Fibroblast of skin of back (primary cell): ENCODE measurements at regions not wholly inside any gene's neighbourhood (a gene's known extent, or its start where the extent isn't known, plus 50 kb on each side); places are given as distances from the start of the nearest gene placed in this dataset.
"Not testable (repeated sequence)": the region's sequence is repeated elsewhere in the genome, so short reads cannot be mapped to it uniquely, and the experiment has no call there.

Experiments used
- DNase-seq: peaks from one replicate; pipeline ENCODE4 v3.0.0-alpha.2; 2013

GRCh38 chr5:60546207-60546606, 153.8 kb downstream of the DEPDC1B start:
- no peak for DNase-seq

DNA sequence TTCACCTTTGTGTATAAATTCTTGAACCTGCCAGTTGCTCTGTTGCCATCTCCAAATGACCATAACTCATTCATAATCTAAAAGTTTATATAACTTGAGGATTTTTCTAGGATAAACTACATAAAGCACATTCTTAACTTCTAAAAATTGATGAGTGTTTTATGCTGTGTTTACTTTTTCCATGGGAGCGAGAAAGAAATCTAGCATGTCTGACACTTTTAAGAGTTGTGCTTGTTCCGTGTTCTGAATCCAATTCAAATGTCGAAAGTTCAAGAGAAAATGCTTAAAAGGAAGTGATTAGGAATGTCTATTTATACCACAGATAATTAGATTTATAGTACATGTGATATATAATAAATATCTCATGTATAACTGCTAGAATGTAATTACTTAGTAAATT, 154.4 kb downstream of the DEPDC1B start:
- DNase-seq: no peak

DNA sequence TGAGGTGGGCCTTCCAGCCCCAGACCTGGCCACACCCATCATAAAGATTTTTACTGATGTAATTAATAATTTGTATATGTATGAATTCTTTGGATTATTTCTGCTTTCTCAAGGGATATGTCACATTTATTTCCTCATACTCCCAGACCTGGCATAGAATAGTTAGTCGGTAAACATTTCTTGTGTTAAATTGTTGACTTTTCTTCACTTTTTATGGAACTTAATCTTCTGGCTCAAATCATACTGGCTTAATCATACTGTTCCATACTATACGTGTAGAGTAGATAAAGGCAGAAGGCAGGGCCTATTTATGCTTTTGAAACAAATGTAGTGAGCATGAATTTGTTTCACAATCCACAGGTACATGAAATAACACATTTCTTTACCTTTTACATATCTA, 155.8 kb downstream of the DEPDC1B start:
- DNase-seq: no peak

GRCh38 chr5:60541980-60542379, 158.0 kb downstream of the DEPDC1B start:
- DNase-seq: peak; percentile 72

- DNase-seq: peak; percentile 85
These were observed 158.8 kb downstream of the DEPDC1B start for GRCh38 chr5:60540856-60541805.

- DNase-seq: peak; percentile 37
These were observed 160.8 kb downstream of the DEPDC1B start for GRCh38 chr5:60538955-60539866.

GRCh38 chr5:60538426-60538825, 161.5 kb downstream of the DEPDC1B start:
- DNase-seq: no peak

- no peak for DNase-seq
These were observed 164.0 kb downstream of the DEPDC1B start for GRCh38 chr5:60535951-60536350.

GRCh38 chr5:60535198-60535597, 164.8 kb downstream of the DEPDC1B start:
- no peak for DNase-seq

DNA sequence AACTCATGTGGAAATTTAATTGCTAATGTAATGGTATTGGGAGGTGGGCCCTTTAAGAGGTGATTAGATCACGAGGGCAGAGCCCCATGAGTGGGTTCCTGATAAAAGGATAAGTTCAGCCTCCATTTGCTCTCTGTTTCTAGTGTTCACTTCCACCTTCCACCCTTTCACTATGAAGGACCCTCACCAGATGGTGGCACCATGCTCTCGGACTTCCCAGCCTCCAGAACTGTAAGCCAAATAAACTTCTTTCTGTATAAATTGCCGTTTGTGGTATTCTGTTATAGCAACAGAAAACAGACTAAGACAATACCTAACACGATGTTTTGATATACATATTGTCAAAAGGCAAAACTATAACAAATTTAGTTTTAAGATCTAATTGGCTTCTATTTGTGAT, 166.2 kb downstream of the DEPDC1B start:
- no peak for DNase-seq

DNA sequence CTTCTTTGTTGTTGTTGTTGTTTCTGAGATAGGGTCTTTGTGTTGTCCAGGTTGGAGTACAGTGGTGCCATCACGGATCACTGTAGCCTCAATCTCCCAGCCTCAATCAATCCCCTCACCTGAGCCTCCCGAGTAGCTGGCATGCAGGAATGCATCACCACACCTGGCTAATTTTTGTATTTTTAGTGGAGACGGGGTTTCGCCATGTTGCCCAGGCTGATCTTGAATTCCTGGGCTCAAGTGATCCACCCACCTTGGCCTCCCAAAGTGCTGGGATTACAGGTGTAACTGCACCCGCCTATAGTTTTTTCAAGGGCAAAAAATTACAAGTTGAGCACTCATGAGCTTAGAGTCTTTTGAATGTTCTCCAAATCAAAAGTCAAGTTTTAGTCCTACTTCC, 167.2 kb downstream of the DEPDC1B start:
- DNase-seq: not testable (repeated sequence)

- not testable (repeated sequence) for DNase-seq
These were observed 169.7 kb downstream of the DEPDC1B start for GRCh38 chr5:60530144-60530848.

- peak; percentile 7 for DNase-seq
These were observed 171.0 kb downstream of the DEPDC1B start for GRCh38 chr5:60529001-60529400.

GRCh38 chr5:60527072-60527471, 172.9 kb downstream of the DEPDC1B start:
- no peak for DNase-seq

DNA sequence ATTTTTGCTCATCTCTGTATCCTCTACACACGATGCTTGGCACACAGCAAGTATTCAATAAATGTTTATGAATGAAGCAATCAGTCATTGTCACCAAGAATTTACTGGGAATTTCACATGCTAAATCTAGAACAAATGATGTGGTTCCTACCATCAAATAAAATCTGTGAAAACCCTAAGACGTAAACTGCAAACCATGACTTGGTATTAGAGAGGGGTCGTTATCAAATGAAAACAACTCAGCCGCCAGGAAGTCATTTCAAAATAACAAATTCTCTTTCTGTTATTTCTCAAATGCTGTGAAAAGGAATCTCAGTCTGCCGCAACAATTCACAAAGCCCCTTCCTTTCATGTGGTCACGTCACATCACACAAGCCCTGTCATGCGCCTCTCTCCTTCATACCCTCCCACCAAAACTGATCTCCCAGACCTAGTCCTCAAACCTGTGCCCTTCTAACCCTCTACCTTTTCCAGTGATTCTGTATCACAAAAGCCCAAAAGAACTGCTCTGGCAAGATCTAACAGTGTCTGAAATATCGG, 173.6 kb downstream of the DEPDC1B start:
- DNase-seq: no peak

GRCh38 chr5:60522292-60522905, 177.6 kb downstream of the DEPDC1B start:
- DNase-seq: peak; percentile 83

- no peak for DNase-seq
These were observed 178.3 kb downstream of the DEPDC1B start for GRCh38 chr5:60521376-60522291.

GRCh38 chr5:60520451-60521227, 179.3 kb downstream of the DEPDC1B start:
- no peak for DNase-seq

DNA sequence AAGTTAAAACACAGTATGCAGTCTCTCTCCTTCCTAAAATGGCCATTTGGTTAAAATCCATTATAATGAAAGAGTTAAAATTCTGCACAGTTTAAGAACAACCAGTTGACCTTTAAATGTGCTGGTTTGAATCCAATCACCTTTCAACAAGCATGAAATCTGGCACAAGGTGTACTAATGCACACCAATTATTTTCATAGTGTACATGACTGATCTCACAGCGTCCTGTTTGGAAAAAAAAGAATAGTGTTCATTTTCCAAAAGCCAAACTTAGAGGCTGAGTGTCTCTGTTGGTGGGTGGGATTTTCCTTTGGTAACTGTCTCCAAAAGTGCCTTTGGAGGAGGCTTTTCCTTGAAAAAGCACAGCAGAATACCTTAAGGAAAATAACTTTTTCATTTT, 180.6 kb downstream of the DEPDC1B start:
- no peak for DNase-seq

DNA sequence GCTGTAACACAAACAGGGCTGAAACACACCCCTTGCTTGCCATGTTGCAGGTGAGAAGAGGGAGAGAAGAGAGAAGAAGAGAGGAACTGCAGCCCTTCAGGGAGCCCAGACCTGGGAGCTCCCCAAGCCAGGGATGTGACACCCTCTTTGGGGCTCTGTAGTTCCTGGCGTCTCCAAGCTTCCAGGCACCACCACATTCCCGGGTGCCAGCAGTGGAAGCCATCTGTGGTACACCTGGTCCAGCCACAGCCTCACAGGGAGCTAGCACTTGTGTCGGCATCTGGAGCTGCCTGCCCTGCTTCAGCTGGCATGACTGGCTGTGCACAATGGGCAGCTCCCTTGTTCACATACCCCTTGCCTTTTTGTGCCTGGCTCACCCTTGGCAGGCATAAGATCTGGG, 182.1 kb downstream of the DEPDC1B start:
- no peak for DNase-seq
